Fibroblast of the aortic adventitia (primary cell): ENCODE measurements at regions not wholly inside any gene's neighbourhood (a gene's known extent, or its start where the extent isn't known, plus 50 kb on each side); places are given as distances from the start of the nearest gene placed in this dataset.

Experiments used
- DNase-seq: peaks from one replicate; pipeline ENCODE4 v3.0.0-alpha.2; 2010; ENCODE audit warnings: low read depth
- H3K4me3 ChIP-seq: 2 replicates; pipeline ENCODE4 v1.5.1; 2011; ENCODE audit warnings: low read depth, mild to moderate bottlenecking, control low read depth, low read length, moderate library complexity
- TF ChIP-seq, protein P1 (sequence below): IDR thresholded peaks from 2 replicates; pipeline ENCODE4 v1.5.1; 2011; ENCODE audit warnings: mild to moderate bottlenecking, low read length, control low read depth, inconsistent platforms; ENCODE audit not compliant: insufficient read depth

DNA sequence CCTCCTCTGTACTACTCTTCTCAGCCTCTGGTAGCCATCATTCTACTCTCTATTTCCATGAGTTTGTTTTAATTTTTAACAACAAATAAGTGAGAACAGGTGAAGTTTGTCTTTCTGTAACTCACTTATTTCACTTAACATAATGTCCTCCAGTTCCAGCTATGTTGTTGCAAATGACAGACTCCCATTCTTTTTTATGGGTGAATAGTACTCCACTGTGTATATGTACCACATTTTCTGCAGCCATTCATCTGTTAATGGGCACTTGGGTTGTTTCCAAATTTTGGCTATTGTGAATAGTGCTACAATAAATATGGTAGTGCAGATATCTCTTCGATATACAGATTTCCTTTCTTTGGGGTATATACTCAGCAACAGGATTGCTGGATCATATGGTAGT, 73.7 kb upstream of the TNFRSF21 start:
- no peak for DNase-seq

DNA sequence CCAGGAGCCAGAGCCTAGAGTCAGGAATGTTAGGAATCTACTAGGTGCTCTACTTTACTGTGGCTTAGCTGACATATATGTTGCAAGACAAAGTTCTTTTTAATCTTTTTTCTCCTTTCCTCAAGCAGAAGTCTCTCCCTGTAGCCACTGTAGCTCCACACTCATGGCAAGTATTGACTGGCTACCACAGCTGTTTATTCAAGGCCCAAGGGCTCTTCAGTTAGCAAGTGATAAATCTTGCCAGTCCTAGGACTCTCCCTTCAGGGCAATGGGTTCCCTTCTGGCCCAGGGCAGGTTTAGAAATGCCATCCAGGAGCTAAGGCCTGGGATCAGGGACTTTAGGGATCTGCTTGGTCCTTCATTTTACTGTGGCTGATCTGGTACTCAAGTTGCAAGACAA, 82.0 kb upstream of the TNFRSF21 start:
- no peak for DNase-seq
- TF ChIP-seq, protein P1, sequence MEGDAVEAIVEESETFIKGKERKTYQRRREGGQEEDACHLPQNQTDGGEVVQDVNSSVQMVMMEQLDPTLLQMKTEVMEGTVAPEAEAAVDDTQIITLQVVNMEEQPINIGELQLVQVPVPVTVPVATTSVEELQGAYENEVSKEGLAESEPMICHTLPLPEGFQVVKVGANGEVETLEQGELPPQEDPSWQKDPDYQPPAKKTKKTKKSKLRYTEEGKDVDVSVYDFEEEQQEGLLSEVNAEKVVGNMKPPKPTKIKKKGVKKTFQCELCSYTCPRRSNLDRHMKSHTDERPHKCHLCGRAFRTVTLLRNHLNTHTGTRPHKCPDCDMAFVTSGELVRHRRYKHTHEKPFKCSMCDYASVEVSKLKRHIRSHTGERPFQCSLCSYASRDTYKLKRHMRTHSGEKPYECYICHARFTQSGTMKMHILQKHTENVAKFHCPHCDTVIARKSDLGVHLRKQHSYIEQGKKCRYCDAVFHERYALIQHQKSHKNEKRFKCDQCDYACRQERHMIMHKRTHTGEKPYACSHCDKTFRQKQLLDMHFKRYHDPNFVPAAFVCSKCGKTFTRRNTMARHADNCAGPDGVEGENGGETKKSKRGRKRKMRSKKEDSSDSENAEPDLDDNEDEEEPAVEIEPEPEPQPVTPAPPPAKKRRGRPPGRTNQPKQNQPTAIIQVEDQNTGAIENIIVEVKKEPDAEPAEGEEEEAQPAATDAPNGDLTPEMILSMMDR, result no peak
- no peak overlapping the region for H3K4me3 ChIP-seq

More for the DNA sequence above, 73.7 kb upstream of the TNFRSF21 start:
- no peak overlapping the region for H3K4me3 ChIP-seq
- TF ChIP-seq, protein P1, result no peak

DNA sequence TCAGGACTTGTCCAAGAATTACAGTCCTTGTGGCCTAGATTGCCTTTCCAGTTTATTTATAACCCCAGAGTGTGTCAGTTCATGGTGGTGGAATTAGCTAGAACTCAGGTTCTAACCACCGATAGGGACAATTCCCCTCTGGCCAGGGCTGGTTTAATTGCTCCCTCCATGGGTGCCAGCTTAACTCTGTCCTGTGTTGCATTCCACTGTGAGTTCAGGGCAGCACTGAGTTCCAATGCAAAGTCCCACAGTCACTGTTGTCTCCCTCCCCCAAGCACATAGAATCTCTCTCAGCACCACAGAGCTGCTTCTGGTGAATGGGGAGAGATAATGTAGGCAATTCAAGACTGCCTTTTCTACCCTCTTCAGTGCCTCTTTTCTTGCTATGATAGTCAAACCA, 82.5 kb upstream of the TNFRSF21 start:
- TF ChIP-seq, protein P1, result no peak
- DNase-seq, result no peak
- no peak overlapping the region for H3K4me3 ChIP-seq

DNA sequence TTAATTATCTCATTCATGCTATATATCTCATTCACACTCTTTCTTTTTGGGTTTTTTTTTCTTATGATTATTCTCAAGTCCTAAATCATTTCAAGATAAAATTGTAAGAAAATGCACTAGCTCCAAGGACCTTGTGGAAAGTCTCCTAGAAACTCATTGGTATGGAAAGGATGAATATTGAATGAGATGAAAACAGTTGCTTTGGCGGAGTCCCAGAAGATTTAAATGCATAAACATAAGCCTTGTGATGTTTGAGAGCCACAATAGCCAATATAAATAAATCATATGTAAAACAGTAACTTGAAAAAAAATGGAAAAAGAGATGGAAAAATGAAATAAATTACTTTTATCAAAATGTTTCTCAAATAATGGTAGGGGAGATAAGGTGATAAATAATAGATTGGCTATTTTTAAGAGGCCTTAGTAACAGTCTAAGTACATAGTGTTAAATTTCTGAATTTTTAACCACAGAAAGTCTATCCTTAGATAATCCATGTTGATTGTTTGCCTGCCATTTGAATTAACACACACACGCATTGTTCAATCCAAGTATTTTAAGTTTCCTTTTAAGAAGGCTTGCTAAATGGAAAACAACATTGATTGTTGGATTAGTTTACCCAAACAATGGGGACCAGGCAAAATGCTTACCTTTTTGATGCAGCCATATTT, 81.1 kb upstream of the CD2AP start:
- no peak overlapping the region for H3K4me3 ChIP-seq
- TF ChIP-seq, protein P1, result no peak
- no peak for DNase-seq

DNA sequence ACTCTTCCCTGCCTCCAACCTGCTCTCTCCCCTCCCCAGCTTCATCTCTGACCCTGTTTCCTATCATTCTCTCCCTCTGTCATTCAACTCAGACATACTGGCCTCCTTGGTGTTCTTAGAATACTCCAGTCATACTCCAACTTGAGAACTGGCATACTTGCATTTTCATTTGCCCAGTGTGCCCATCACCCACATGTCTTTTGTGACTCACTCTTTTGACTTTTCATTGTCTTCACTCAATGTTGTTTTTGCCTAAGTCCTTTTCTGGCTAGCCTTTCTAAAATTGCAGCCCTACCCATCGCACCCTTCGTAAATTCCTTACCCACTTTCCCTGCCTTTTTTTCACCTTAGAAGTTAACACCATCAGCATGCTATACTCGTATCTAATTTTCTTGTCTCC, 77.0 kb upstream of the CD2AP start:
- no peak overlapping the region for H3K4me3 ChIP-seq
- no peak for DNase-seq
- TF ChIP-seq, protein P1, result no peak

DNA sequence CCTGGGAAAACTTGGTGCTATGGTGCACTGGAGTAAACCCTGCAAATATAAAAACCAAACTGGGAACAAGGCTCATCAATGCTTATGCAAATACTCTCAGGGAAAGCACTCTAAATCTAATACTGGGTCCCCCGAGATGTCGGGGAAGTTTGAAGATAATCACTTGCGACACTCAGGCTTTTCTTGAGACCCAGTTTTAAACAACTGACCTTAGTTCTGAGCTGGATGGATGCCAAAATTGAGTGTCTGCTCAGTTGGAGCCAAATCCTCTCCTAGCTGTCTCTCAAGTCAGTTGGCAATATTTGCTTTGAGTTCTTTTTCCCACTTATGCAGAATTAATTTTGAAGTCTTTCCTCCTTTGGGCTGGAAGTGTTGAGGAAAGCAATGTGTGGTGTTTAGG, 75.5 kb upstream of the CD2AP start:
- TF ChIP-seq, protein P1, result no peak
- H3K4me3 ChIP-seq, result no peak overlapping the region
- DNase-seq, result no peak

DNA sequence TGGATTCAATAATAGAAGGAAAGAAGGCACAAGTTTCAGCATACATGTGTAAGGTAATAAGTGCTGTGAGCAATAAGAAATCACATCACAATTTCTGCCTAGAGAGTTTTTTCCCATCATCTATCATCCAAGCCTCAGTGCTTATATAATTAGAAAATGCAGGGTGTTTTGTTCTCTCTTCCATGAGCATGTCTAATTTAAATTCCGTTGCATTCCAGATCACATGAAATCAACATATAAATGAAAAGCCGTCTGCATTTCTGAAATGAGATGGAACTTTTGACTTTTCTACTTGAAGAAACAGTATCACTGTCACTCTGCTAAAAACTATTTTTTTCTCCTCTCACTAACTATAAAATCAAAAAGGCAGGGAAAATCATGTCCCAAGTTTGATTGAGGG, 74.5 kb upstream of the CD2AP start:
- TF ChIP-seq, protein P1, result no peak

More for the DNA sequence above, 74.5 kb upstream of the CD2AP start:
- no peak for DNase-seq
- H3K4me3 ChIP-seq, result no peak overlapping the region
